A673 (cell line): ENCODE measurements at regions not wholly inside any gene's neighbourhood (a gene's known extent, or its start where the extent isn't known, plus 50 kb on each side); places are given as distances from the start of the nearest gene placed in this dataset.
"Not testable (repeated sequence)": the region's sequence is repeated elsewhere in the genome, so short reads cannot be mapped to it uniquely, and the experiment has no call there.

Experiments used
- BruUV-seq: library from RNA; stranded (reverse); fragments of 400-500 nt; replicated peaks from 2 replicates; lab custom pipeline; 2021; lab: Mats Ljungman, UMichigan
- CTCF ChIA-PET: fragments of 300-600 bp; sonication (Branson Sonifier 250); formaldehyde crosslinking; loops from one replicate; lab custom pipeline; 2022; ENCODE audit warnings: antibody characterized with exemption; lab: Charles Lee
- POLR2A ChIA-PET: fragments of 300-600 bp; sonication (Branson Sonifier 250); formaldehyde crosslinking; loops from one replicate; lab custom pipeline; 2022; ENCODE audit warnings: antibody characterized with exemption; ENCODE audit not compliant: low non-redundant PET; lab: Charles Lee
- DNase-seq: peaks from one replicate; pipeline ENCODE4 v3.0.0-alpha.2; 2015; ENCODE audit warnings: low spot score
- H3K27ac ChIP-seq: fragments of 200-600 bp; sonication (generic); 2 replicates; pipeline ENCODE4 v1.5.1; 2016; ENCODE audit warnings: mixed run types, low read depth, mild to moderate bottlenecking, mixed read lengths, antibody characterized with exemption, low read length; ENCODE audit not compliant: poor library complexity, severe bottlenecking
- H3K27me3 ChIP-seq: fragments of 200-600 bp; sonication (generic); replicated peaks from 2 replicates; pipeline ENCODE4 v1.6.1; 2017; ENCODE audit warnings: mixed run types, low read depth, mild to moderate bottlenecking, mixed read lengths, antibody characterized with exemption, low read length; ENCODE audit not compliant: insufficient read depth, poor library complexity
- H3K36me3 ChIP-seq: fragments of 200-600 bp; sonication (generic); 2 replicates; pipeline ENCODE4 v1.6.1; 2016; ENCODE audit warnings: mixed run types, mild to moderate bottlenecking, mixed read lengths, antibody characterized with exemption, low read length; ENCODE audit not compliant: insufficient read depth, poor library complexity, severe bottlenecking
- H3K4me1 ChIP-seq: fragments of 200-600 bp; sonication (generic); 2 replicates; pipeline ENCODE4 v1.6.1; 2017; ENCODE audit warnings: mixed run types, mild to moderate bottlenecking, mixed read lengths, antibody characterized with exemption, low read length; ENCODE audit not compliant: insufficient read depth, poor library complexity, severe bottlenecking
- H3K4me3 ChIP-seq: fragments of 200-600 bp; sonication (generic); 2 replicates; pipeline ENCODE4 v1.5.1; 2016; ENCODE audit warnings: low read depth, mixed run types, mild to moderate bottlenecking, mixed read lengths, low read length; ENCODE audit not compliant: poor library complexity, severe bottlenecking
- H3K9me3 ChIP-seq: fragments of 200-600 bp; sonication (generic); 2 replicates; pipeline ENCODE4 v1.6.1; 2016; ENCODE audit warnings: mixed run types, low read depth, mild to moderate bottlenecking, mixed read lengths, antibody characterized with exemption, low read length; ENCODE audit not compliant: poor library complexity, severe bottlenecking
- CTCF ChIP-seq: fragments of 300-800, 200-600 bp; sonication (generic); conservative IDR thresholded peaks from 2 replicates; pipeline ENCODE4 v1.5.1; 2017; ENCODE audit warnings: low read depth, mild to moderate bottlenecking, antibody characterized with exemption, low read length, moderate library complexity, mixed read lengths
- EZH2 ChIP-seq: fragments of 200-600 bp; sonication (generic); IDR thresholded peaks from 2 replicates; pipeline ENCODE4 v1.6.1; 2017; ENCODE audit warnings: borderline replicate concordance, low read depth, mild to moderate bottlenecking, mixed read lengths, antibody characterized with exemption, low read length; ENCODE audit not compliant: poor library complexity, severe bottlenecking
- intact Hi-C: fragments of 100-400 bp; cut with micrococcal nuclease; formaldehyde crosslinking; loops from one replicate; pipeline ENCODE4 v1.10.0; 2022; ENCODE audit not compliant: unreplicated experiment

GRCh38 chr20:10115021-10115420 lies 80.2 kb downstream of the ANKEF1 start:
- no peaks in the 10 kb centered on the region for H3K9me3 ChIP-seq
- ChIA-PET CTCF (no interaction called here), POLR2A (no interaction called here)
- intact Hi-C loops, result no loop called here
- no TSS peak for BruUV-seq
- H3K36me3 ChIP-seq, result no peaks in the 10 kb centered on the region
- H3K27ac ChIP-seq, result no peak overlapping the region
- H3K4me3 ChIP-seq, result no peak overlapping the region
- TF ChIP-seq CTCF (no peak), EZH2 (no peak)
- no peak for DNase-seq
- H3K4me1 ChIP-seq, result no peaks in the 10 kb centered on the region
- no peaks in the 10 kb centered on the region for H3K27me3 ChIP-seq

GRCh38 chr20:10119336-10119735 lies 84.5 kb downstream of the ANKEF1 start:
- CTCF ChIA-PET, result no interaction called here
- POLR2A ChIA-PET, result no interaction called here

GRCh38 chr20:10124883-10125282 lies 90.1 kb downstream of the ANKEF1 start:
- BruUV-seq, DNase-seq, POLR2A ChIA-PET, H3K36me3 ChIP-seq, H3K27me3 ChIP-seq, H3K4me1 ChIP-seq, H3K27ac ChIP-seq, CTCF ChIA-PET, H3K9me3 ChIP-seq, H3K4me3 ChIP-seq, intact Hi-C loops: not testable (repeated sequence)

More at GRCh38 chr20:10119336-10119735, 84.5 kb downstream of the ANKEF1 start:
- no peak for DNase-seq
- Histone ChIP-seq H3K36me3 (no peaks in the 10 kb centered on the region), H3K27ac (no peak overlapping the region), H3K4me1 (no peaks in the 10 kb centered on the region), H3K27me3 (no peaks in the 10 kb centered on the region), H3K9me3 (no peaks in the 10 kb centered on the region), H3K4me3 (no peak overlapping the region)
- intact Hi-C loops, result no loop called here
- TF ChIP-seq CTCF (no peak), EZH2 (no peak)
- no TSS peak for BruUV-seq

- ChIA-PET POLR2A (no interaction called here), CTCF (no interaction called here)
- Histone ChIP-seq H3K36me3 (no peaks in the 10 kb centered on the region), H3K9me3 (peaks cover 4% of the 10 kb centered on the region), H3K4me3 (no peak overlapping the region), H3K27ac (no peak overlapping the region), H3K4me1 (no peaks in the 10 kb centered on the region), H3K27me3 (no peaks in the 10 kb centered on the region)
- TF ChIP-seq CTCF, result no peak
- TF ChIP-seq EZH2, result no peak
- no peak for DNase-seq
- intact Hi-C loops, result no loop called here
- BruUV-seq, result no TSS peak
Observed at GRCh38 chr20:10125757-10126156, 91.0 kb downstream of the ANKEF1 start.
